GM21529 (cell line): ENCODE measurements at regions not wholly inside any gene's neighbourhood (a gene's known extent, or its start where the extent isn't known, plus 50 kb on each side); places are given as distances from the start of the nearest gene placed in this dataset.

Experiments
- ATAC-seq: cut with Tn5 transposase; IDR thresholded peaks from one replicate; pipeline ENCODE4 v1.9.1; 2021; ENCODE audit not compliant: unreplicated experiment

- no peak for ATAC-seq
Measured at GRCh38 chr1:113217447-113218208, 144.6 kb downstream of the LRIG2 start.

- no peak for ATAC-seq
Measured at GRCh38 chr1:113219377-113219776, 146.4 kb downstream of the LRIG2 start.

GRCh38 chr1:113219828-113220227, 146.8 kb downstream of the LRIG2 start:
- ATAC-seq: no peak

- no peak for ATAC-seq
Measured at GRCh38 chr1:113223040-113223439, 150.0 kb downstream of the LRIG2 start.

- no peak for ATAC-seq
Measured at GRCh38 chr1:113223546-113223945, 150.5 kb downstream of the LRIG2 start.

- ATAC-seq: peak; percentile 93
Measured at GRCh38 chr1:113226148-113226547, 153.2 kb downstream of the LRIG2 start.

GRCh38 chr1:113231866-113232265, 158.4 kb upstream of the MAGI3 start:
- no peak for ATAC-seq

GRCh38 chr1:113233441-113233840, 156.9 kb upstream of the MAGI3 start:
- no peak for ATAC-seq

GRCh38 chr1:113241237-113241636, 149.1 kb upstream of the MAGI3 start:
- no peak for ATAC-seq

- ATAC-seq: no peak
Measured at GRCh38 chr1:113242481-113242880, 147.8 kb upstream of the MAGI3 start.

GRCh38 chr1:113243529-113243928, 146.8 kb upstream of the MAGI3 start:
- ATAC-seq: no peak

GRCh38 chr1:113244112-113244820, 146.0 kb upstream of the MAGI3 start:
- no peak for ATAC-seq

GRCh38 chr1:113245252-113245651, 145.1 kb upstream of the MAGI3 start:
- ATAC-seq: no peak

GRCh38 chr1:113246929-113247328, 143.4 kb upstream of the MAGI3 start:
- no peak for ATAC-seq

GRCh38 chr1:113247355-113247754, 143.0 kb upstream of the MAGI3 start:
- no peak for ATAC-seq

- no peak for ATAC-seq
Measured at GRCh38 chr1:113247782-113248181, 142.5 kb upstream of the MAGI3 start.

GRCh38 chr1:113248494-113248893, 141.8 kb upstream of the MAGI3 start:
- no peak for ATAC-seq

GRCh38 chr1:113250161-113250560, 140.2 kb upstream of the MAGI3 start:
- ATAC-seq: no peak

GRCh38 chr1:113252166-113252565, 138.1 kb upstream of the MAGI3 start:
- no peak for ATAC-seq

GRCh38 chr1:113253187-113253586, 137.1 kb upstream of the MAGI3 start:
- no peak for ATAC-seq

- ATAC-seq: no peak
Measured at GRCh38 chr1:113253590-113253989, 136.7 kb upstream of the MAGI3 start.

- no peak for ATAC-seq
Measured at GRCh38 chr1:113255038-113255719, 135.1 kb upstream of the MAGI3 start.
